DND-41 (cell line): ENCODE measurements at regions not wholly inside any gene's neighbourhood (a gene's known extent, or its start where the extent isn't known, plus 50 kb on each side); places are given as distances from the start of the nearest gene placed in this dataset.

Source experiments
- ATAC-seq: fragments of 200-7000 bp; cut with Tn5 transposase; 3 replicates; pipeline ENCODE4 v1.9.1; 2021; ENCODE audit warnings: low read depth; ENCODE audit not compliant: insufficient read depth
- DNase-seq: peaks from one replicate; pipeline ENCODE4 v3.0.0-alpha.2; 2020
- H2AFZ ChIP-seq: 2 replicates; pipeline ENCODE4 v1.6.0; 2012; ENCODE audit warnings: low read depth, low read length
- H3K27ac ChIP-seq: 2 replicates; pipeline ENCODE4 v1.5.1; 2012; ENCODE audit warnings: low read length, inconsistent platforms
- H3K27me3 ChIP-seq: fragments of 200-600 bp; sonication (generic); 2 replicates; pipeline ENCODE4 v1.6.0; 2012; ENCODE audit warnings: low read length, mild to moderate bottlenecking, inconsistent platforms; ENCODE audit not compliant: insufficient read depth, poor library complexity
- H3K36me3 ChIP-seq: 2 replicates; pipeline ENCODE4 v1.5.1; 2012; ENCODE audit warnings: low read length, inconsistent platforms; ENCODE audit not compliant: insufficient read depth
- H3K4me1 ChIP-seq: 2 replicates; pipeline ENCODE4 v1.5.1; 2012; ENCODE audit warnings: mild to moderate bottlenecking, low read length; ENCODE audit not compliant: insufficient read depth
- H3K4me2 ChIP-seq: 2 replicates; pipeline ENCODE4 v1.6.0; 2012; ENCODE audit warnings: mild to moderate bottlenecking, moderate library complexity, low read length, inconsistent platforms; ENCODE audit not compliant: insufficient read depth
- H3K4me3 ChIP-seq, 2 experiments: fragments of 200-600 bp in 1 of 2; shearing (Covaris generic) in 1 of 2; 2 replicates each; pipeline ENCODE4 v1.5.1; 2012 to 2016; ENCODE audit warnings: inconsistent platforms in 2 of 2, low read length in 2 of 2, mild to moderate bottlenecking in 2 of 2, low read depth in 1 of 2, moderate library complexity in 1 of 2
- H3K79me2 ChIP-seq: 2 replicates; pipeline ENCODE4 v1.6.0; 2012; ENCODE audit warnings: low read length, inconsistent platforms; ENCODE audit not compliant: insufficient read depth
- H3K9ac ChIP-seq: 2 replicates; pipeline ENCODE4 v1.6.0; 2012; ENCODE audit warnings: low read depth, mild to moderate bottlenecking, inconsistent platforms, low read length, moderate library complexity
- H3K9me3 ChIP-seq: 2 replicates; pipeline ENCODE4 v1.5.1; 2012; ENCODE audit warnings: low read length, moderate library complexity, mild to moderate bottlenecking, inconsistent platforms; ENCODE audit not compliant: insufficient read depth, severe bottlenecking
- H4K20me1 ChIP-seq: 2 replicates; pipeline ENCODE4 v1.6.0; 2012; ENCODE audit warnings: low read length; ENCODE audit not compliant: insufficient read depth
- EZH2 ChIP-seq: IDR thresholded peaks from 3 replicates; pipeline ENCODE4 v1.6.1; 2012; ENCODE audit warnings: borderline replicate concordance, low read depth, mild to moderate bottlenecking, moderate library complexity, low read length, inconsistent platforms; ENCODE audit not compliant: severe bottlenecking
- TF ChIP-seq, protein P1 (sequence below): IDR thresholded peaks from 2 replicates; pipeline ENCODE4 v1.5.1; 2012; ENCODE audit warnings: borderline replicate concordance, low read length, moderate library complexity, mild to moderate bottlenecking; ENCODE audit not compliant: poor library complexity, severe bottlenecking; ENCODE audit errors: extremely low read depth

- Histone ChIP-seq H3K4me1 (no peaks in the 10 kb centered on the region), H3K4me2 (no peak overlapping the region), H3K9ac (no peak overlapping the region), H3K36me3 (no peaks in the 10 kb centered on the region), H3K27me3 (no peaks in the 10 kb centered on the region), H3K79me2 (no peaks in the 10 kb centered on the region), H3K4me3 (no peak overlapping the region), H2AFZ (no peak overlapping the region), H4K20me1 (no peaks in the 10 kb centered on the region), H3K9me3 (no peaks in the 10 kb centered on the region), H3K27ac (no peak overlapping the region)
- ATAC-seq: no peak
- no peak for DNase-seq
- TF ChIP-seq, protein P1, sequence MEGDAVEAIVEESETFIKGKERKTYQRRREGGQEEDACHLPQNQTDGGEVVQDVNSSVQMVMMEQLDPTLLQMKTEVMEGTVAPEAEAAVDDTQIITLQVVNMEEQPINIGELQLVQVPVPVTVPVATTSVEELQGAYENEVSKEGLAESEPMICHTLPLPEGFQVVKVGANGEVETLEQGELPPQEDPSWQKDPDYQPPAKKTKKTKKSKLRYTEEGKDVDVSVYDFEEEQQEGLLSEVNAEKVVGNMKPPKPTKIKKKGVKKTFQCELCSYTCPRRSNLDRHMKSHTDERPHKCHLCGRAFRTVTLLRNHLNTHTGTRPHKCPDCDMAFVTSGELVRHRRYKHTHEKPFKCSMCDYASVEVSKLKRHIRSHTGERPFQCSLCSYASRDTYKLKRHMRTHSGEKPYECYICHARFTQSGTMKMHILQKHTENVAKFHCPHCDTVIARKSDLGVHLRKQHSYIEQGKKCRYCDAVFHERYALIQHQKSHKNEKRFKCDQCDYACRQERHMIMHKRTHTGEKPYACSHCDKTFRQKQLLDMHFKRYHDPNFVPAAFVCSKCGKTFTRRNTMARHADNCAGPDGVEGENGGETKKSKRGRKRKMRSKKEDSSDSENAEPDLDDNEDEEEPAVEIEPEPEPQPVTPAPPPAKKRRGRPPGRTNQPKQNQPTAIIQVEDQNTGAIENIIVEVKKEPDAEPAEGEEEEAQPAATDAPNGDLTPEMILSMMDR: no peak
- no peak for TF ChIP-seq EZH2
Measured at GRCh38 chr13:89052699-89053098, 1381.5 kb downstream of the SLITRK5 start.

DNA sequence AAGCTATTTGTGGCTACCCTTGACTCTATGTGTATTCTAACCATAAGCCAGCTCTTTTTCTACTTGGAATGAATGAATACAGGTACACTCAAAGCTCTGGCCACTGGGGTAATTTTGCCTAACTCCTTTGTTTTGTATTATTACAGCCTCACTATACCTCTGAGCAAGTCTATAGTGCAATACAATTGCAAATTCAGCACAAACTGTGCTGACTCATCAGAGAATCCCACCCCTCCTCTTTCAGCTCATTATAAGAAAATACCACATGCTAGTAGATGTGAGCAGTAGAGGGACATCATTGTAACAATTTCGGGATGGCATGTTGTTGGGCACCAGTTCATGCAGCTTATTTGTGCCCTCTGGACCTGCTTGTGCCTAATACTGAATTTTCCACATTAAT is 1382.2 kb downstream of the SLITRK5 start:
- no peak for ATAC-seq
- Histone ChIP-seq H2AFZ (no peak overlapping the region), H3K9ac (no peak overlapping the region), H3K4me2 (no peak overlapping the region), H3K27me3 (no peaks in the 10 kb centered on the region), H3K36me3 (no peaks in the 10 kb centered on the region), H3K4me1 (no peaks in the 10 kb centered on the region), H3K27ac (no peak overlapping the region), H3K4me3 (no peak overlapping the region), H4K20me1 (no peaks in the 10 kb centered on the region), H3K9me3 (no peaks in the 10 kb centered on the region), H3K79me2 (no peaks in the 10 kb centered on the region)
- DNase-seq: no peak
- TF ChIP-seq, protein P1: no peak
- no peak for TF ChIP-seq EZH2

GRCh38 chr13:89057274-89057673 is 1386.1 kb downstream of the SLITRK5 start:
- H3K27me3 ChIP-seq: no peaks in the 10 kb centered on the region

More at GRCh38 chr13:89057274-89057673, 1386.1 kb downstream of the SLITRK5 start:
- no peaks in the 10 kb centered on the region for H3K36me3 ChIP-seq
- DNase-seq (no peak), ATAC-seq (no peak)
- no peak overlapping the region for H3K9ac ChIP-seq
- no peaks in the 10 kb centered on the region for H3K79me2 ChIP-seq
- H4K20me1 ChIP-seq: no peaks in the 10 kb centered on the region
- H3K4me3 ChIP-seq: no peak overlapping the region
- no peak for TF ChIP-seq EZH2
- TF ChIP-seq, protein P1: no peak
- H3K27ac ChIP-seq: no peak overlapping the region
- no peak overlapping the region for H3K4me2 ChIP-seq
- no peak overlapping the region for H2AFZ ChIP-seq
- no peaks in the 10 kb centered on the region for H3K9me3 ChIP-seq
- no peaks in the 10 kb centered on the region for H3K4me1 ChIP-seq
